RWPE2 (cell line): ENCODE measurements at regions not wholly inside any gene's neighbourhood (a gene's known extent, or its start where the extent isn't known, plus 50 kb on each side); places are given as distances from the start of the nearest gene placed in this dataset.

ENCODE experiments used
- ATAC-seq: fragments of 200-7000 bp; cut with Tn5 transposase; 3 replicates; pipeline ENCODE4 v1.9.1; 2021; ENCODE audit warnings: low read depth
- DNase-seq: peaks from one replicate; pipeline ENCODE4 v3.0.0-alpha.2; 2020; ENCODE audit warnings: low spot score
- H3K27ac ChIP-seq: fragments of 450-650 bp; 2 replicates; pipeline ENCODE4 v1.5.1; 2017; ENCODE audit warnings: mild to moderate bottlenecking; ENCODE audit not compliant: poor library complexity, severe bottlenecking
- H3K27me3 ChIP-seq: fragments of 250-450 bp; sonication (Bioruptor Pico); 2 replicates; pipeline ENCODE4 v1.5.1; 2021; ENCODE audit warnings: mild to moderate bottlenecking, moderate library complexity; ENCODE audit not compliant: insufficient read depth, poor library complexity, severe bottlenecking
- H3K36me3 ChIP-seq: fragments of 250-450 bp; sonication (Bioruptor Pico); 2 replicates; pipeline ENCODE4 v1.5.1; 2020; ENCODE audit warnings: low read depth, mild to moderate bottlenecking, moderate library complexity
- H3K4me1 ChIP-seq: fragments of 250-450 bp; sonication (Bioruptor Pico); 2 replicates; pipeline ENCODE4 v1.5.1; 2021; ENCODE audit warnings: mild to moderate bottlenecking, moderate library complexity; ENCODE audit not compliant: insufficient read depth, poor library complexity, severe bottlenecking
- H3K4me3 ChIP-seq: fragments of 250-450 bp; sonication (Bioruptor Pico); 2 replicates; pipeline ENCODE4 v1.5.1; 2021; ENCODE audit warnings: mild to moderate bottlenecking, moderate library complexity; ENCODE audit not compliant: severe bottlenecking
- H3K9me3 ChIP-seq: fragments of 250-450 bp; sonication (Bioruptor Pico); 2 replicates; pipeline ENCODE4 v1.5.1; 2021; ENCODE audit warnings: mild to moderate bottlenecking, moderate library complexity; ENCODE audit not compliant: severe bottlenecking
- TF ChIP-seq, protein P1 (sequence below): fragments of 450-650 bp; IDR thresholded peaks from one replicate; pipeline ENCODE4 v1.5.1; 2017; ENCODE audit warnings: mild to moderate bottlenecking, moderate library complexity; ENCODE audit not compliant: poor library complexity, severe bottlenecking

DNA sequence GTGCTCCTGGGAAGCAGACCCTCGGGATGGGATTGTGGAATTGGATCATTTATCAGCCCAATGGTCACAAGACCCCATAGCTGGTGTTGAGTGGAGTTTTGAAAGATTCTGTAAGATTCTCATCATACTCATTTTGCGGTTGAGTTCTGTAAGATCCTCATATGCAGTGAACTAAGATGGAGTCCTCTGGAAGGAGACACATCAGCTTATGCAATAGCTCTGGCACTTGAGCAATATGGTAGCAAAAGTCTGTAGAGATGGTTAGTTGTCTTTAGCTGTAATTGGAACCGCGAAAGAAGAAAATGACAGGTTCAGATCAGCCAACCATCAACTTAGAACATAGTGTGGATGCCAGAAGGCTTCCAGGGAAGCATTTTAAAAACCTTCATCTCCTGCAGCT, 184.5 kb upstream of the TSC22D2 start:
- no peak for ATAC-seq
- no peak overlapping the region for H3K4me3 ChIP-seq
- DNase-seq, result no peak
- H3K4me1 ChIP-seq, result peaks cover 4% of the 10 kb centered on the region
- no peaks in the 10 kb centered on the region for H3K27me3 ChIP-seq
- no peak overlapping the region for H3K27ac ChIP-seq
- H3K36me3 ChIP-seq, result no peaks in the 10 kb centered on the region
- TF ChIP-seq, protein P1, sequence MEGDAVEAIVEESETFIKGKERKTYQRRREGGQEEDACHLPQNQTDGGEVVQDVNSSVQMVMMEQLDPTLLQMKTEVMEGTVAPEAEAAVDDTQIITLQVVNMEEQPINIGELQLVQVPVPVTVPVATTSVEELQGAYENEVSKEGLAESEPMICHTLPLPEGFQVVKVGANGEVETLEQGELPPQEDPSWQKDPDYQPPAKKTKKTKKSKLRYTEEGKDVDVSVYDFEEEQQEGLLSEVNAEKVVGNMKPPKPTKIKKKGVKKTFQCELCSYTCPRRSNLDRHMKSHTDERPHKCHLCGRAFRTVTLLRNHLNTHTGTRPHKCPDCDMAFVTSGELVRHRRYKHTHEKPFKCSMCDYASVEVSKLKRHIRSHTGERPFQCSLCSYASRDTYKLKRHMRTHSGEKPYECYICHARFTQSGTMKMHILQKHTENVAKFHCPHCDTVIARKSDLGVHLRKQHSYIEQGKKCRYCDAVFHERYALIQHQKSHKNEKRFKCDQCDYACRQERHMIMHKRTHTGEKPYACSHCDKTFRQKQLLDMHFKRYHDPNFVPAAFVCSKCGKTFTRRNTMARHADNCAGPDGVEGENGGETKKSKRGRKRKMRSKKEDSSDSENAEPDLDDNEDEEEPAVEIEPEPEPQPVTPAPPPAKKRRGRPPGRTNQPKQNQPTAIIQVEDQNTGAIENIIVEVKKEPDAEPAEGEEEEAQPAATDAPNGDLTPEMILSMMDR, result no peak
- no peaks in the 10 kb centered on the region for H3K9me3 ChIP-seq

DNA sequence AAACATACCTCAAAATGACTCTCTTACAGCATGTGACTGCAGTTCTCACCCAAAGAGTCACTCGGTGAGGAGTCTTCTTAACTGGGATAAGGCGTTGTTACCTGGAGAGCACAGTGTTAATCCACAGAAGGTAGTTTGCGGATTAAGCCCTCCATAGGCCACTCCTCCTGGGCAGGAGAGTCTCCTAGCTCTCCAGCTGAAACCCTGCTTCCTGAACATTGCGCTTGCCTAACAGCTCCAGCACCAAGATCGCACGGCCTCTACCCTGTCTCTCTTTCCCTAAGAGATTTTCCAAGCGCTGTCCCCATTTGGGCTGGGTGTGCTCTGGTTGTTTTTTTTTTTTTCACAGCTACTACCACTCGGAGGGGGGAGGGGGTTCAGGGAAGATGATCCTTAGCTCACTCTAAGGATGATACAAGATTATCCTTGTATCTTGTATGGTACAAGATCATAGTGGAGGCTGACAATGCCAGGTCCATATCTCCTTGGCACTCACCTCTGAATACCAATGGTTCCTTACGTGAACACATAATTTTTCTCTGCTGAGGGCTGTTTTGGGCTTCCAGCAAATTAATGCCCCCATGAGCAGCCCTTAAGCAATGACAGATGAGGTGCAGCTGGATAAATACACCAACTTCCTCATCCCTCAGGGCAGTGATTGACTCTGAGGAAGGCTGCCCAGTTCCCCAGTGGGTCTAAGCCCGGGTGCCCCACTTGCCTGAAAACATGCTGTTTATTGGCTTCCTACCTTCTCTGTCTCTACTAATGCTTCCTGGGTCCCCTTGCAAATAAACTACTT, 185.2 kb upstream of the TSC22D2 start:
- TF ChIP-seq, protein P1, result no peak
- H3K4me3 ChIP-seq, result no peak overlapping the region
- ATAC-seq (no peak), DNase-seq (no peak)
- H3K36me3 ChIP-seq, result no peaks in the 10 kb centered on the region
- H3K9me3 ChIP-seq, result no peaks in the 10 kb centered on the region
- no peak overlapping the region for H3K27ac ChIP-seq
- peaks cover 4% of the 10 kb centered on the region for H3K4me1 ChIP-seq
- H3K27me3 ChIP-seq, result no peaks in the 10 kb centered on the region

DNA sequence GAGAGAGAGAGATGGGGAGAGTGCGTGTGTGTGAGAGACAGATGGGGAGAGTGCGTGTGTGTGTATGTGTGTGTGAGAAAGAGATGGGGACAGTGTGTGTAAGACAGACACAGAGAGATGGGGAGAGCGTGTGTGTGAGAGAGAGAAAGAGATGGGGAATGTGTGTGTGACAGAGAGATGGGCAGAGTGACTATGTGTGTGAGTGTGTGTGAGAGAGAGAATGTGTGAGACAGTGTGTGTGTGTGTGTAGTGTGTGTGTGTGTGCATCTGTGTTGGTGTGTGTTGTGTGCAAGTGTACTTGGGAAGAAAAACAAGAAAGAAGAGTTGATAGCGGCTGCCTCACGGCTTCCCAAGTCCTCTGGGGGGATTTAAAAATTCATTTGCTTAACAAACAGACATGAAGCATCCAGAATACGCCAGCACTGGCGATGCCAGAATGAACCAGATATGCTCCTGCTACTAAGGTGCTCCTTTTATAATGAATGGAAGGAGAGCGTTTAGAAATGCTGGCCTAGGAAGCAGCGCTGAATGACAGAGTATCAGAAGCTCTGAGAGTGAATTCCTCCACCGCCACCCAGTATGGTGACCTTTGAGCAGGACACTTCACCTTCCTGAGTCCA, 186.1 kb upstream of the TSC22D2 start:
- Histone ChIP-seq H3K9me3 (no peaks in the 10 kb centered on the region), H3K27ac (no peak overlapping the region), H3K36me3 (no peaks in the 10 kb centered on the region), H3K27me3 (no peaks in the 10 kb centered on the region), H3K4me3 (no peak overlapping the region), H3K4me1 (peaks cover 4% of the 10 kb centered on the region)
- no peak for ATAC-seq
- no peak for DNase-seq
- TF ChIP-seq, protein P1, result no peak

DNA sequence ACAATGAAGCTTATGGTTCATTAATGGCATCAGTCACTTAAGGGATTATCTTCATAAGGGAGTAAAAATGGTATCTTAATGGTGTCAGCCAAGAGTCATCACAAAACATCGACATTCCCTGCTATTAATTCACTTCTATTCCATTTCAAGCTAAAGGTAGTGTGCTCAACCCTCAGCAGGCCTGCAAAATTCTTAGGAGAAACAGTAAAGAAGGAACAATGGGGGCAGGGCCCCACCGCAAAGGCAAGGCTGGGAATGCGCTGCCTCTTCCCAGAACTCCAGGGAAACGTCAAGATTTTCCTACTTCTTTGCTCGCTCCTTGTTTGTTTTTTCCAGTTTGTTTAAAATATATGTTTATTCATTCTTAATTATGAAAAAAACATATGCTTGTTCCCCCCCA, 187.3 kb upstream of the TSC22D2 start:
- Histone ChIP-seq H3K4me3 (no peak overlapping the region), H3K9me3 (no peaks in the 10 kb centered on the region), H3K4me1 (peaks cover 4% of the 10 kb centered on the region), H3K36me3 (no peaks in the 10 kb centered on the region), H3K27ac (no peak overlapping the region), H3K27me3 (no peaks in the 10 kb centered on the region)
- DNase-seq (no peak), ATAC-seq (no peak)
- TF ChIP-seq, protein P1, result no peak

DNA sequence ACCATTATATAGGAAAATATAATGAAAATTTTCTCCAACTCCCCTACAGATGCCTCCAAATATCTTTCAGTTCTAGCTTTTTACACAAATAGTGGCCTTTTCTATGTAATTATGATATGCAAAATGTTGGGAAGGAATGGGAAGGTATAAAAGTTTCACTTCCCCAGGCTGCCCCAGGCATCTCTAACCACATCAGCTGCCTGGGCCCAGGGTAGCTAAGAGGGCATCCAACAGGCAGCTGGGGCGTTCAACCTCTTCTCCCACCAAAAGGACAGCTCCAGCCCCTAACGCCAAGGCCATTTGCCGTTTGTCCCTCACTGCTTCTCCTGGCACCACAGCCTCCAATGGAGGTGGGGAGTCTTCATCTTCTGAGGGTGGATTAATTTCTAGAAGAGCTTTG, 188.1 kb upstream of the TSC22D2 start:
- Histone ChIP-seq H3K4me3 (no peak overlapping the region), H3K27me3 (no peaks in the 10 kb centered on the region), H3K4me1 (peaks cover 4% of the 10 kb centered on the region), H3K36me3 (no peaks in the 10 kb centered on the region), H3K27ac (no peak overlapping the region), H3K9me3 (no peaks in the 10 kb centered on the region)
- DNase-seq, result no peak
- TF ChIP-seq, protein P1, result no peak
- no peak for ATAC-seq
